ENCODE measurements at regions not wholly inside any gene's neighbourhood (a gene's known extent, or its start where the extent isn't known, plus 50 kb on each side); places are given as distances from the start of the nearest gene placed in this dataset.

DNA sequence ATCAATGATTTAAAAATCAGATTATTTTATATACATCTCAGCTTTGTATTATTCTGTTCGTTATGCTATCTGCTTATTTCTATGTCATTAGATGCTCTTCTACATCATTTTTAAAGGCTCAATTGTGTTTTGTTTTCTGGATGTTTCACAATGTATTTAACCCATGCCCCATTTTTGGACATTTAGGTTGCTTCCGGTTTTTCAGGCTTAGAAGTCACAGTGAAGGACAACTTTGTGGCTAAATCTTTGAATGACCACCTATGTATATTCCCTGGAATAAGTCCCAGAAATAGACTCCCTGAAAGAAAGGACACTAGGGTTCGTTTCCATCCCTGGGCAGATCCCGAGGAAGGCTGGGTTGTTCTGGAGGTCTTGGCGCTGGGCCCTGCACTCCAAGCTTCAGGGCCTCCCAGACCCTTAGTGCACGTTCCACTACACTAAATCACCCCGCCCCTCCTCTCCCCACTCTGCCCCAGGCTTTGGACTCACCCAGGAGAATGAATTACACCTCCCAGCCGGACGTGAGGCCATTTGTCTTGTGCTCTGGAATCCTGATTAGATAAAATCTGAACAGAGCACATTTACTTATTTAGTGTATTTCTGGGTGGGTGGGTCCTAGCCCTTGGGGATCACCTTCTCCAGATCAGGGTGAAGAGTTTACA, 188.2 kb downstream of the ZFP36L2 start:
- Histone ChIP-seq H3K4me3 (ENCODE audit: low read length) (no peak overlapping the region), H3K27me3 (ENCODE audit: control insufficient read depth, low read length) (0 out of 2 replicates have a peak, but pooled peaks cover 3% of the 10 kb centered on the region), H3K4me1 (ENCODE audit: control insufficient read depth, low read length) (no peaks in the 10 kb centered on the region), H3F3A (ENCODE audit: control insufficient read depth, insufficient read depth) (no peaks in the 10 kb centered on the region), H3K4me2 (ENCODE audit: low read length) (no peak overlapping the region), H3K9me2 (replicated peaks; ENCODE audit: control insufficient read depth, low read length) (no peaks in the 10 kb centered on the region), H4K20me1 (ENCODE audit: control insufficient read depth, insufficient read depth, low read depth, low read length) (no peaks in the 10 kb centered on the region), H3K79me2 (ENCODE audit: control insufficient read depth, low read length) (no peaks in the 10 kb centered on the region), H3K9me3 (ENCODE audit: control insufficient read depth, insufficient read depth, low read length) (no peaks in the 10 kb centered on the region), H3K36me3 (ENCODE audit: control insufficient read depth, low read length) (no peaks in the 10 kb centered on the region), H3K27ac (ENCODE audit: low read depth, low read length) (no peak overlapping the region)
- no peak for TF ChIP-seq EZH2phosphoT487 (IDR thresholded peaks at IDR 0.05; ENCODE audit: borderline replicate concordance, low read length)
- TF ChIP-seq, protein P1, sequence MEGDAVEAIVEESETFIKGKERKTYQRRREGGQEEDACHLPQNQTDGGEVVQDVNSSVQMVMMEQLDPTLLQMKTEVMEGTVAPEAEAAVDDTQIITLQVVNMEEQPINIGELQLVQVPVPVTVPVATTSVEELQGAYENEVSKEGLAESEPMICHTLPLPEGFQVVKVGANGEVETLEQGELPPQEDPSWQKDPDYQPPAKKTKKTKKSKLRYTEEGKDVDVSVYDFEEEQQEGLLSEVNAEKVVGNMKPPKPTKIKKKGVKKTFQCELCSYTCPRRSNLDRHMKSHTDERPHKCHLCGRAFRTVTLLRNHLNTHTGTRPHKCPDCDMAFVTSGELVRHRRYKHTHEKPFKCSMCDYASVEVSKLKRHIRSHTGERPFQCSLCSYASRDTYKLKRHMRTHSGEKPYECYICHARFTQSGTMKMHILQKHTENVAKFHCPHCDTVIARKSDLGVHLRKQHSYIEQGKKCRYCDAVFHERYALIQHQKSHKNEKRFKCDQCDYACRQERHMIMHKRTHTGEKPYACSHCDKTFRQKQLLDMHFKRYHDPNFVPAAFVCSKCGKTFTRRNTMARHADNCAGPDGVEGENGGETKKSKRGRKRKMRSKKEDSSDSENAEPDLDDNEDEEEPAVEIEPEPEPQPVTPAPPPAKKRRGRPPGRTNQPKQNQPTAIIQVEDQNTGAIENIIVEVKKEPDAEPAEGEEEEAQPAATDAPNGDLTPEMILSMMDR (IDR thresholded peaks at IDR 0.05; ENCODE audit: low read depth, low read length, poor library complexity, severe bottlenecking): no peak

DNA sequence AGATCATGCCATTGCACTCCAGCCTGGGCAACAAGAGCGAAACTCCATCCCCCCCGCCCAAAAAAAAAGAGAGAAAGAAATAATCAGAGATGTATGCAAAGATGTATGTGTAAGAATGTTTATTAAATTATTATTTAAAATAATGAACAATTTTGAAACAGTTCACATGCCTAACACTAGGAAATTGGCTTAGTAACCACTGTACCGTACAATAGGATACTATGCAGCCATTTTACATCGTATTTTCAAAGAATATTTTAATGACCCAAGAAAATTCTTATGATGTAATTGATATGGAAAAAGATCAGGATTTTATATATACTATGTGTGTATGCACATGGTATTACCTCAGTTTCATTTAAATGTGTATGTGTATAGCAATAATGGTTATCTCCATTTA, 190.5 kb downstream of the ZFP36L2 start:
- Histone ChIP-seq H4K20me1 (ENCODE audit: control insufficient read depth, insufficient read depth, low read depth, low read length) (no peaks in the 10 kb centered on the region), H3K27ac (ENCODE audit: low read depth, low read length) (no peak overlapping the region), H3K9me3 (ENCODE audit: control insufficient read depth, insufficient read depth, low read length) (no peaks in the 10 kb centered on the region), H3F3A (ENCODE audit: control insufficient read depth, insufficient read depth) (no peaks in the 10 kb centered on the region), H3K4me1 (ENCODE audit: control insufficient read depth, low read length) (no peaks in the 10 kb centered on the region), H3K36me3 (ENCODE audit: control insufficient read depth, low read length) (no peaks in the 10 kb centered on the region), H3K79me2 (ENCODE audit: control insufficient read depth, low read length) (no peaks in the 10 kb centered on the region), H3K4me2 (ENCODE audit: low read length) (no peak overlapping the region), H3K27me3 (ENCODE audit: control insufficient read depth, low read length) (0 out of 2 replicates have a peak, but pooled peaks cover 6% of the 10 kb centered on the region), H3K9me2 (replicated peaks; ENCODE audit: control insufficient read depth, low read length) (no peaks in the 10 kb centered on the region), H3K4me3 (ENCODE audit: low read length) (no peak overlapping the region)
- TF ChIP-seq, protein P1 (IDR thresholded peaks at IDR 0.05; ENCODE audit: low read depth, low read length, poor library complexity, severe bottlenecking): no peak
- TF ChIP-seq EZH2phosphoT487 (IDR thresholded peaks at IDR 0.05; ENCODE audit: borderline replicate concordance, low read length): no peak

- H3K79me2 ChIP-seq (ENCODE audit: control insufficient read depth, low read length): no peaks in the 10 kb centered on the region
- H4K20me1 ChIP-seq (ENCODE audit: control insufficient read depth, insufficient read depth, low read depth, low read length): no peaks in the 10 kb centered on the region
- no peak overlapping the region for H3K4me2 ChIP-seq (ENCODE audit: low read length)
- H3K4me1 ChIP-seq (ENCODE audit: control insufficient read depth, low read length): no peaks in the 10 kb centered on the region
- no peaks in the 10 kb centered on the region for H3K9me2 ChIP-seq (replicated peaks; ENCODE audit: control insufficient read depth, low read length)
- no peaks in the 10 kb centered on the region for H3K9me3 ChIP-seq (ENCODE audit: control insufficient read depth, insufficient read depth, low read length)
- H3K36me3 ChIP-seq (ENCODE audit: control insufficient read depth, low read length): no peaks in the 10 kb centered on the region
- no peaks in the 10 kb centered on the region for H3F3A ChIP-seq (ENCODE audit: control insufficient read depth, insufficient read depth)
- TF ChIP-seq EZH2phosphoT487 (IDR thresholded peaks at IDR 0.05; ENCODE audit: borderline replicate concordance, low read length): no peak
- TF ChIP-seq, protein P1 (IDR thresholded peaks at IDR 0.05; ENCODE audit: low read depth, low read length, poor library complexity, severe bottlenecking): no peak
- H3K4me3 ChIP-seq (ENCODE audit: low read length): no peak overlapping the region
- 0 out of 2 replicates have a peak, but pooled peaks cover 6% of the 10 kb centered on the region for H3K27me3 ChIP-seq (ENCODE audit: control insufficient read depth, low read length)
- no peak overlapping the region for H3K27ac ChIP-seq (ENCODE audit: low read depth, low read length)
Observed at GRCh38 chr2:43034921-43035320, 191.5 kb downstream of the ZFP36L2 start.
